Uterus (tissue), 2 donors: ENCODE measurements at regions not wholly inside any gene's neighbourhood (a gene's known extent, or its start where the extent isn't known, plus 50 kb on each side); places are given as distances from the start of the nearest gene placed in this dataset.

Experiments used
- POLR2A ChIP-seq, 2 donors: fragments of 450-650 bp; IDR thresholded peaks; one replicate each; pipeline ENCODE4 v1.6.1; 2016; ENCODE audit warnings: antibody characterized with exemption in 2 of 2, mild to moderate bottlenecking in 1 of 2, moderate library complexity in 1 of 2
- TF ChIP-seq, protein P1 (sequence below), 4 experiments: fragments of 200-600 bp in 2 of 4; fragments of 450-650 bp in 2 of 4; sonication (generic) in 2 of 4; IDR thresholded peaks; one replicate each; pipeline ENCODE4 v1.5.1; 2016 to 2019; ENCODE audit warnings: antibody characterized with exemption in 4 of 4, mild to moderate bottlenecking in 2 of 4, moderate library complexity in 1 of 4

DNA sequence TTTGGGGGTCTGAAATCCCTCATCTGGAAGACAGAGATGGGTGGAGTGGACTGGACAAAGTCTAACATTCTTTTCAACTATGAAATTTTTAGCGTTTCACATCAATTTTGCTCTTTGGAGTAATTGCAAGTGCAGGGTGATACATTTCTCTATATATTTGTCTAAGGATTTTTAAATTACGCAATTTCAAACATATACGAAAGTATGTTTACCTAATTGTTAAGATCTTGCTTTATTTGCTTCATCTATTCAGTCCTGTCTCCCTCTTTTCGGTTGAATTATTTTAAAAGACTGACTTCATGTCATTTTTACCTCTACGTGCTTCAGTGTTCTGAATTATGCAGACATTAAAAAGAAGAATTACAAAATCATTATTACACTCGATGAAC lies 101.9 kb upstream of the CREB5 start:
- TF ChIP-seq, protein P1, sequence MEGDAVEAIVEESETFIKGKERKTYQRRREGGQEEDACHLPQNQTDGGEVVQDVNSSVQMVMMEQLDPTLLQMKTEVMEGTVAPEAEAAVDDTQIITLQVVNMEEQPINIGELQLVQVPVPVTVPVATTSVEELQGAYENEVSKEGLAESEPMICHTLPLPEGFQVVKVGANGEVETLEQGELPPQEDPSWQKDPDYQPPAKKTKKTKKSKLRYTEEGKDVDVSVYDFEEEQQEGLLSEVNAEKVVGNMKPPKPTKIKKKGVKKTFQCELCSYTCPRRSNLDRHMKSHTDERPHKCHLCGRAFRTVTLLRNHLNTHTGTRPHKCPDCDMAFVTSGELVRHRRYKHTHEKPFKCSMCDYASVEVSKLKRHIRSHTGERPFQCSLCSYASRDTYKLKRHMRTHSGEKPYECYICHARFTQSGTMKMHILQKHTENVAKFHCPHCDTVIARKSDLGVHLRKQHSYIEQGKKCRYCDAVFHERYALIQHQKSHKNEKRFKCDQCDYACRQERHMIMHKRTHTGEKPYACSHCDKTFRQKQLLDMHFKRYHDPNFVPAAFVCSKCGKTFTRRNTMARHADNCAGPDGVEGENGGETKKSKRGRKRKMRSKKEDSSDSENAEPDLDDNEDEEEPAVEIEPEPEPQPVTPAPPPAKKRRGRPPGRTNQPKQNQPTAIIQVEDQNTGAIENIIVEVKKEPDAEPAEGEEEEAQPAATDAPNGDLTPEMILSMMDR (IDR thresholded peaks at IDR 0.05) = no peak
- TF ChIP-seq POLR2A (IDR thresholded peaks at IDR 0.05) = no peak
